ENCODE measurements at regions not wholly inside any gene's neighbourhood (a gene's known extent, or its start where the extent isn't known, plus 50 kb on each side); places are given as distances from the start of the nearest gene placed in this dataset.

DNA sequence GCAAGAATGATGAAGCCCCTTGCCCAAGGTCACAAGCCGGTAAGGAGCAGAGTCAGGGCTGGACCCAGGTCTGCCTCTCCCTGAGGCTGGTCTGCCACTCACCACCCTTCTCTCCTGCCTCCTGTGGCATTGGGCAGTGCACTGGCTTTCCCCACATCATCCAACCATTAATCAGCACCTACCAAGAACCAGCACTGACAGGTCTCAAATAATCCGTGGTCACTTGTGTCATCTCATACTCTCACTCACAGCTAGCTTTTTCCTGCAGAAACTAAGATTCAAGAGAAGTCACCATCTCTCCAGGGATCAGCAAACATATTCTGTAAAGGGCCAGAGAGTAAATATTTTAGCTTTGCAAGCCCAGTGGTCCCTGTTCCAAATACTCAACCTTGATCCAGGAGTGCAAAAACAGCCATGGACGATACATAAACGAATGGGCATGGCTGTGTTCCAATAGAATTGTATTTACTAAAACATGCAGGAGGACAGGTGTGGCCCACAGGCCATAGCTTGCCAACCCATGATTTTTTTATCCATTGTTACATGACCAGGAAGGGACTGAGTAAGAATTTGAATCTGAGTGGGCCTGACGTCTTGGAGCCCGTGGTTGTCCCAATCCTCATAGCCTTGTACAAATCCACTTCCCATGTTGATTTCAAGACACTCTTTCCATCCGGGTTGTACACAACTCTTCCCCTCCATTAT, 374.2 kb downstream of the BCL11B start:
- Histone ChIP-seq H3K79me2 (ENCODE audit: insufficient read depth, low read length) (no peaks in the 10 kb centered on the region), H4K20me1 (ENCODE audit: insufficient read depth, low read length) (no peaks in the 10 kb centered on the region), H3K36me3 (replicated peaks in 1 of 2; ENCODE audit: control insufficient read depth in 1 of 2, insufficient read depth in 2 of 2, low read length in 2 of 2) (no peaks in the 10 kb centered on the region), H2AFZ (ENCODE audit: low read length) (no peak overlapping the region), H3K4me2 (ENCODE audit: low read depth, low read length) (no peak overlapping the region), H3K27me3 (ENCODE audit: control insufficient read depth in 1 of 2, insufficient read depth in 2 of 2, low read length in 2 of 2) (peaks cover 0 to 10% of the 10 kb centered on the region in 2 experiments; a peak in 2 of 5 replicates), H3K9ac (ENCODE audit: insufficient read depth, low read depth, low read length) (no peak overlapping the region), H3K27ac (ENCODE audit: extremely low read length, insufficient read depth, low read length) (no peak overlapping the region), H3K4me1 (ENCODE audit: insufficient read depth, low read length) (no peaks in the 10 kb centered on the region), H3K4me3 (replicated peaks in 1 of 3; ENCODE audit: insufficient read depth in 1 of 3, low read depth in 2 of 3, low read length in 3 of 3) (no peak overlapping the region), H3K9me3 (ENCODE audit: low read length) (no peaks in the 10 kb centered on the region)
- in situ Hi-C loops (cut with HindIII; ENCODE audit: extremely low pct_ligation_motif_present, low pct_unique_long_range_greater_than_20kb), result no loop called here
- ATAC-seq (no peak), FAIRE-seq (no peak), DNase-seq (ENCODE audit: low spot score) (no peak)
- CTCF ChIA-PET (ENCODE audit: low intra/inter-chr PET ratio, low total read pairs), result no interaction called here
- WGBS (ENCODE audit: low lambda C conversion rate), result 7% methylated on average over 7 of the region's 7 CpGs
- intact Hi-C loops (cut with micrococcal nuclease; ENCODE audit: unreplicated experiment), result loop anchor here (5.0 kb wide), 1 partner anchor 580 kb away; no protein-coding TSS in a partner anchor
- POLR2A ChIA-PET, result no interaction called here
- no TSS peak for BruUV-seq (replicated peaks)
- TF ChIP-seq ZNF317 (CRISPR knock-in tag; IDR thresholded peaks at IDR 0.05), result no peak
- TF ChIP-seq ZNF432 (CRISPR knock-in tag; IDR thresholded peaks at IDR 0.05; ENCODE audit: borderline replicate concordance), result no peak
- TF ChIP-seq, protein P1, sequence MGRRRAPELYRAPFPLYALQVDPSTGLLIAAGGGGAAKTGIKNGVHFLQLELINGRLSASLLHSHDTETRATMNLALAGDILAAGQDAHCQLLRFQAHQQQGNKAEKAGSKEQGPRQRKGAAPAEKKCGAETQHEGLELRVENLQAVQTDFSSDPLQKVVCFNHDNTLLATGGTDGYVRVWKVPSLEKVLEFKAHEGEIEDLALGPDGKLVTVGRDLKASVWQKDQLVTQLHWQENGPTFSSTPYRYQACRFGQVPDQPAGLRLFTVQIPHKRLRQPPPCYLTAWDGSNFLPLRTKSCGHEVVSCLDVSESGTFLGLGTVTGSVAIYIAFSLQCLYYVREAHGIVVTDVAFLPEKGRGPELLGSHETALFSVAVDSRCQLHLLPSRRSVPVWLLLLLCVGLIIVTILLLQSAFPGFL (CRISPR knock-in tag; IDR thresholded peaks at IDR 0.05), result no peak
- TF ChIP-seq ZFP90 (CRISPR knock-in tag; IDR thresholded peaks at IDR 0.05; ENCODE audit: borderline replicate concordance), result no peak
- no peak for TF ChIP-seq TSC22D2 (CRISPR knock-in tag; IDR thresholded peaks at IDR 0.05; ENCODE audit: borderline replicate concordance)
- TF ChIP-seq, protein P2, sequence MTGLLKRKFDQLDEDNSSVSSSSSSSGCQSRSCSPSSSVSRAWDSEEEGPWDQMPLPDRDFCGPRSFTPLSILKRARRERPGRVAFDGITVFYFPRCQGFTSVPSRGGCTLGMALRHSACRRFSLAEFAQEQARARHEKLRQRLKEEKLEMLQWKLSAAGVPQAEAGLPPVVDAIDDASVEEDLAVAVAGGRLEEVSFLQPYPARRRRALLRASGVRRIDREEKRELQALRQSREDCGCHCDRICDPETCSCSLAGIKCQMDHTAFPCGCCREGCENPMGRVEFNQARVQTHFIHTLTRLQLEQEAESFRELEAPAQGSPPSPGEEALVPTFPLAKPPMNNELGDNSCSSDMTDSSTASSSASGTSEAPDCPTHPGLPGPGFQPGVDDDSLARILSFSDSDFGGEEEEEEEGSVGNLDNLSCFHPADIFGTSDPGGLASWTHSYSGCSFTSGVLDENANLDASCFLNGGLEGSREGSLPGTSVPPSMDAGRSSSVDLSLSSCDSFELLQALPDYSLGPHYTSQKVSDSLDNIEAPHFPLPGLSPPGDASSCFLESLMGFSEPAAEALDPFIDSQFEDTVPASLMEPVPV (CRISPR knock-in tag; IDR thresholded peaks at IDR 0.05), result no peak
- no peak for TF ChIP-seq ISL2 (CRISPR knock-in tag; IDR thresholded peaks at IDR 0.05)
- TF ChIP-seq ZSCAN21 (CRISPR knock-in tag; IDR thresholded peaks at IDR 0.05; ENCODE audit: borderline replicate concordance), result no peak
- TF ChIP-seq, protein P3, sequence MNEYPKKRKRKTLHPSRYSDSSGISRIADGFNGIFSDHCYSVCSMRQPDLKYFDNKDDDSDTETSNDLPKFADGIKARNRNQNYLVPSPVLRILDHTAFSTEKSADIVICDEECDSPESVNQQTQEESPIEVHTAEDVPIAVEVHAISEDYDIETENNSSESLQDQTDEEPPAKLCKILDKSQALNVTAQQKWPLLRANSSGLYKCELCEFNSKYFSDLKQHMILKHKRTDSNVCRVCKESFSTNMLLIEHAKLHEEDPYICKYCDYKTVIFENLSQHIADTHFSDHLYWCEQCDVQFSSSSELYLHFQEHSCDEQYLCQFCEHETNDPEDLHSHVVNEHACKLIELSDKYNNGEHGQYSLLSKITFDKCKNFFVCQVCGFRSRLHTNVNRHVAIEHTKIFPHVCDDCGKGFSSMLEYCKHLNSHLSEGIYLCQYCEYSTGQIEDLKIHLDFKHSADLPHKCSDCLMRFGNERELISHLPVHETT (CRISPR knock-in tag; conservative IDR thresholded peaks at IDR 0.05), result no peak
- TF ChIP-seq, protein P4, sequence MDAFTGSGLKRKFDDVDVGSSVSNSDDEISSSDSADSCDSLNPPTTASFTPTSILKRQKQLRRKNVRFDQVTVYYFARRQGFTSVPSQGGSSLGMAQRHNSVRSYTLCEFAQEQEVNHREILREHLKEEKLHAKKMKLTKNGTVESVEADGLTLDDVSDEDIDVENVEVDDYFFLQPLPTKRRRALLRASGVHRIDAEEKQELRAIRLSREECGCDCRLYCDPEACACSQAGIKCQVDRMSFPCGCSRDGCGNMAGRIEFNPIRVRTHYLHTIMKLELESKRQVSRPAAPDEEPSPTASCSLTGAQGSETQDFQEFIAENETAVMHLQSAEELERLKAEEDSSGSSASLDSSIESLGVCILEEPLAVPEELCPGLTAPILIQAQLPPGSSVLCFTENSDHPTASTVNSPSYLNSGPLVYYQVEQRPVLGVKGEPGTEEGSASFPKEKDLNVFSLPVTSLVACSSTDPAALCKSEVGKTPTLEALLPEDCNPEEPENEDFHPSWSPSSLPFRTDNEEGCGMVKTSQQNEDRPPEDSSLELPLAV (CRISPR knock-in tag; conservative IDR thresholded peaks at IDR 0.05; ENCODE audit: low read depth), result no peak
- TF ChIP-seq MLLT10 (CRISPR knock-in tag; IDR thresholded peaks at IDR 0.05), result no peak
- TF ChIP-seq, protein P5, sequence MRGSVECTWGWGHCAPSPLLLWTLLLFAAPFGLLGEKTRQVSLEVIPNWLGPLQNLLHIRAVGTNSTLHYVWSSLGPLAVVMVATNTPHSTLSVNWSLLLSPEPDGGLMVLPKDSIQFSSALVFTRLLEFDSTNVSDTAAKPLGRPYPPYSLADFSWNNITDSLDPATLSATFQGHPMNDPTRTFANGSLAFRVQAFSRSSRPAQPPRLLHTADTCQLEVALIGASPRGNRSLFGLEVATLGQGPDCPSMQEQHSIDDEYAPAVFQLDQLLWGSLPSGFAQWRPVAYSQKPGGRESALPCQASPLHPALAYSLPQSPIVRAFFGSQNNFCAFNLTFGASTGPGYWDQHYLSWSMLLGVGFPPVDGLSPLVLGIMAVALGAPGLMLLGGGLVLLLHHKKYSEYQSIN (CRISPR knock-in tag; IDR thresholded peaks at IDR 0.05; ENCODE audit: borderline replicate concordance), result no peak
- TF ChIP-seq RNF2 (conservative IDR thresholded peaks at IDR 0.05; ENCODE audit: low read depth), result no peak

Measured in HepG2 (cell line).